ENCODE measurements at regions not wholly inside any gene's neighbourhood (a gene's known extent, or its start where the extent isn't known, plus 50 kb on each side); places are given as distances from the start of the nearest gene placed in this dataset.

GRCh38 chr12:107568718-107569117, 116.9 kb upstream of the PWP1 start:
- dilution Hi-C loops (cut with MboI; ENCODE audit: extremely low pct_ligation_motif_present, low sequenced_read_pairs), result no loop called here
- no peaks in the 10 kb centered on the region for H3K9me3 ChIP-seq (replicated peaks; ENCODE audit: control insufficient read depth, insufficient read depth, low read length)
- CTCF ChIA-PET, result no interaction called here
- H3K79me2 ChIP-seq (ENCODE audit: control insufficient read depth, insufficient read depth, low read length), result no peaks in the 10 kb centered on the region
- H3K9ac ChIP-seq (replicated peaks; ENCODE audit: extremely low read depth, insufficient read depth, low read length), result no peak overlapping the region
- H4K20me1 ChIP-seq (replicated peaks; ENCODE audit: control insufficient read depth, extremely low read depth, insufficient read depth, low read length), result no peaks in the 10 kb centered on the region
- TF ChIP-seq JUN (IDR thresholded peaks at IDR 0.05; ENCODE audit: borderline replicate concordance, insufficient read depth, insufficient read length, low read depth), result no peak
- no TSS peak for BruUV-seq (replicated peaks)
- H3K4me1 ChIP-seq (ENCODE audit: control insufficient read depth, extremely low read depth, insufficient read depth, low read length), result no peaks in the 10 kb centered on the region
- no peaks in the 10 kb centered on the region for H3K9me1 ChIP-seq (replicated peaks; ENCODE audit: control insufficient read depth, extremely low read depth, insufficient read depth, low read length)
- intact Hi-C loops (cut with micrococcal nuclease), result no loop called here
- POLR2A ChIA-PET, result no interaction called here
- no peak for DNase-seq (ENCODE audit: low read depth, low spot score)
- H3K27ac ChIP-seq (ENCODE audit: insufficient read depth, low read depth, low read length), result no peak overlapping the region
- H3K36me3 ChIP-seq (ENCODE audit: control insufficient read depth in 2 of 2, extremely low read depth in 1 of 2, insufficient read depth in 2 of 2, low read length in 2 of 2), result no peaks in the 10 kb centered on the region
- H3K4me2 ChIP-seq (ENCODE audit: insufficient read depth, low read length), result no peak overlapping the region
- H3K4me3 ChIP-seq (replicated peaks in 1 of 3; ENCODE audit: insufficient read depth in 1 of 3, low read depth in 1 of 3, low read length in 3 of 3), result no peak overlapping the region
- H3K27me3 ChIP-seq (ENCODE audit: control insufficient read depth in 2 of 2, insufficient read depth in 2 of 2, low read length in 2 of 2), result no peaks in the 10 kb centered on the region
- no peak overlapping the region for H2AFZ ChIP-seq (ENCODE audit: low read depth, low read length)
- FAIRE-seq, result no peak

GRCh38 chr12:107570721-107571120, 114.9 kb upstream of the PWP1 start:
- no peaks in the 10 kb centered on the region for H3K36me3 ChIP-seq (ENCODE audit: control insufficient read depth in 2 of 2, extremely low read depth in 1 of 2, insufficient read depth in 2 of 2, low read length in 2 of 2)
- no peaks in the 10 kb centered on the region for H3K27me3 ChIP-seq (ENCODE audit: control insufficient read depth in 2 of 2, insufficient read depth in 2 of 2, low read length in 2 of 2)
- no peak overlapping the region for H3K4me2 ChIP-seq (ENCODE audit: insufficient read depth, low read length)
- POLR2A ChIA-PET, result no interaction called here
- no peak for TF ChIP-seq POLR2A (IDR thresholded peaks at IDR 0.05; ENCODE audit: low read depth, low read length)
- no peak for TF ChIP-seq GATA2 (IDR thresholded peaks at IDR 0.05; ENCODE audit: insufficient read depth, insufficient read length, low read depth, low read length)
- no peak for TF ChIP-seq MAX (IDR thresholded peaks at IDR 0.05; ENCODE audit: insufficient read depth, insufficient read length)
- no peak for TF ChIP-seq JUN (IDR thresholded peaks at IDR 0.05; ENCODE audit: borderline replicate concordance, insufficient read depth, insufficient read length, low read depth)
- TF ChIP-seq FOS (IDR thresholded peaks at IDR 0.05; ENCODE audit: borderline replicate concordance, insufficient read depth, low read length), result no peak
- no peak for TF ChIP-seq POLR2AphosphoS5 (IDR thresholded peaks at IDR 0.05; ENCODE audit: insufficient read depth, low read depth, low read length)
- no peak for TF ChIP-seq MYC (IDR thresholded peaks at IDR 0.05; ENCODE audit: low read depth, low read length)
- TF ChIP-seq EZH2 (IDR thresholded peaks at IDR 0.05; ENCODE audit: borderline replicate concordance, low read depth, low read length, severe bottlenecking), result no peak
- TF ChIP-seq CTCF (IDR thresholded peaks at IDR 0.05; ENCODE audit: extremely low read depth in 1 of 2, insufficient read depth in 1 of 2, low read depth in 1 of 2, low read length in 2 of 2), result no peak
- H3K4me3 ChIP-seq (replicated peaks in 1 of 3; ENCODE audit: insufficient read depth in 1 of 3, low read depth in 1 of 3, low read length in 3 of 3), result no peak overlapping the region
- no peaks in the 10 kb centered on the region for H4K20me1 ChIP-seq (replicated peaks; ENCODE audit: control insufficient read depth, extremely low read depth, insufficient read depth, low read length)
- H3K79me2 ChIP-seq (ENCODE audit: control insufficient read depth, insufficient read depth, low read length), result no peaks in the 10 kb centered on the region
- intact Hi-C loops (cut with micrococcal nuclease), result no loop called here
- no peaks in the 10 kb centered on the region for H3K9me3 ChIP-seq (replicated peaks; ENCODE audit: control insufficient read depth, insufficient read depth, low read length)
- DNase-seq (ENCODE audit: low read depth, low spot score), result peak; percentile 66
- H3K9ac ChIP-seq (replicated peaks; ENCODE audit: extremely low read depth, insufficient read depth, low read length), result no peak overlapping the region
- no peaks in the 10 kb centered on the region for H3K4me1 ChIP-seq (ENCODE audit: control insufficient read depth, extremely low read depth, insufficient read depth, low read length)
- CTCF ChIA-PET, result no interaction called here
- no peak overlapping the region for H2AFZ ChIP-seq (ENCODE audit: low read depth, low read length)
- BruUV-seq (replicated peaks), result no TSS peak
- dilution Hi-C loops (cut with MboI; ENCODE audit: extremely low pct_ligation_motif_present, low sequenced_read_pairs), result no loop called here
- FAIRE-seq, result no peak
- no peak overlapping the region for H3K27ac ChIP-seq (ENCODE audit: insufficient read depth, low read depth, low read length)
- H3K9me1 ChIP-seq (replicated peaks; ENCODE audit: control insufficient read depth, extremely low read depth, insufficient read depth, low read length), result no peaks in the 10 kb centered on the region
